ENCODE measurements at regions not wholly inside any gene's neighbourhood (a gene's known extent, or its start where the extent isn't known, plus 50 kb on each side); places are given as distances from the start of the nearest gene placed in this dataset.
"Not testable (repeated sequence)": the region's sequence is repeated elsewhere in the genome, so short reads cannot be mapped to it uniquely, and the experiment has no call there.

GRCh38 chr7:13126347-13126746, 438.9 kb downstream of the ARL4A start:
- peaks cover 5% of the 10 kb centered on the region for H3K27me3 Mint-ChIP-seq (ENCODE audit: unreplicated experiment)
- H3K4me1 Mint-ChIP-seq (ENCODE audit: low read depth, unreplicated experiment): no peaks in the 10 kb centered on the region
- DNase-seq: no peak
- peaks cover 4% of the 10 kb centered on the region for H3K9me3 Mint-ChIP-seq (ENCODE audit: unreplicated experiment)
- no peak overlapping the region for H3K27ac Mint-ChIP-seq (ENCODE audit: unreplicated experiment)
- no peak for TF ChIP-seq CTCF (IDR thresholded peaks at IDR 0.05; ENCODE audit: partially characterized antibody, unreplicated experiment)
- no peak overlapping the region for H3K4me3 Mint-ChIP-seq (ENCODE audit: unreplicated experiment)
- H3K36me3 Mint-ChIP-seq (ENCODE audit: unreplicated experiment): no peaks in the 10 kb centered on the region

GRCh38 chr7:13130321-13130720, 442.9 kb downstream of the ARL4A start:
- Mint-ChIP-seq H3K9me3 (ENCODE audit: unreplicated experiment) (peaks cover 2% of the 10 kb centered on the region), H3K27ac (ENCODE audit: unreplicated experiment) (no peak overlapping the region), H3K4me1 (ENCODE audit: low read depth, unreplicated experiment) (no peaks in the 10 kb centered on the region), H3K27me3 (ENCODE audit: unreplicated experiment) (no peaks in the 10 kb centered on the region), H3K36me3 (ENCODE audit: unreplicated experiment) (no peaks in the 10 kb centered on the region), H3K4me3 (ENCODE audit: unreplicated experiment) (no peak overlapping the region)
- DNase-seq: no peak
- TF ChIP-seq CTCF (IDR thresholded peaks at IDR 0.05; ENCODE audit: partially characterized antibody, unreplicated experiment): no peak

GRCh38 chr7:13130906-13131305, 443.5 kb downstream of the ARL4A start:
- not testable (repeated sequence) for H3K4me3 Mint-ChIP-seq (ENCODE audit: unreplicated experiment); DNase-seq; H3K9me3 Mint-ChIP-seq (ENCODE audit: unreplicated experiment); H3K36me3 Mint-ChIP-seq (ENCODE audit: unreplicated experiment); H3K27ac Mint-ChIP-seq (ENCODE audit: unreplicated experiment); H3K4me1 Mint-ChIP-seq (ENCODE audit: low read depth, unreplicated experiment); H3K27me3 Mint-ChIP-seq (ENCODE audit: unreplicated experiment)

- TF ChIP-seq CTCF (IDR thresholded peaks at IDR 0.05; ENCODE audit: partially characterized antibody, unreplicated experiment): no peak
- no peak for DNase-seq
- no peaks in the 10 kb centered on the region for H3K9me3 Mint-ChIP-seq (ENCODE audit: unreplicated experiment)
- no peak overlapping the region for H3K27ac Mint-ChIP-seq (ENCODE audit: unreplicated experiment)
- no peaks in the 10 kb centered on the region for H3K27me3 Mint-ChIP-seq (ENCODE audit: unreplicated experiment)
- no peaks in the 10 kb centered on the region for H3K4me1 Mint-ChIP-seq (ENCODE audit: low read depth, unreplicated experiment)
- no peak overlapping the region for H3K4me3 Mint-ChIP-seq (ENCODE audit: unreplicated experiment)
- no peaks in the 10 kb centered on the region for H3K36me3 Mint-ChIP-seq (ENCODE audit: unreplicated experiment)
Observed at GRCh38 chr7:13132314-13132713, 444.9 kb downstream of the ARL4A start.

- not testable (repeated sequence) for H3K4me1 Mint-ChIP-seq (ENCODE audit: low read depth, unreplicated experiment); DNase-seq; H3K9me3 Mint-ChIP-seq (ENCODE audit: unreplicated experiment); H3K36me3 Mint-ChIP-seq (ENCODE audit: unreplicated experiment); H3K4me3 Mint-ChIP-seq (ENCODE audit: unreplicated experiment); H3K27me3 Mint-ChIP-seq (ENCODE audit: unreplicated experiment); H3K27ac Mint-ChIP-seq (ENCODE audit: unreplicated experiment)
Observed at GRCh38 chr7:13136345-13136744, 448.9 kb downstream of the ARL4A start.

GRCh38 chr7:13139436-13139835, 452.0 kb downstream of the ARL4A start:
- TF ChIP-seq CTCF (IDR thresholded peaks at IDR 0.05; ENCODE audit: partially characterized antibody, unreplicated experiment): no peak
- Mint-ChIP-seq H3K36me3 (ENCODE audit: unreplicated experiment) (no peaks in the 10 kb centered on the region), H3K9me3 (ENCODE audit: unreplicated experiment) (no peaks in the 10 kb centered on the region), H3K4me1 (ENCODE audit: low read depth, unreplicated experiment) (peaks cover 3% of the 10 kb centered on the region), H3K27ac (ENCODE audit: unreplicated experiment) (no peak overlapping the region), H3K27me3 (ENCODE audit: unreplicated experiment) (no peaks in the 10 kb centered on the region), H3K4me3 (ENCODE audit: unreplicated experiment) (no peak overlapping the region)
- no peak for DNase-seq
